Adrenal gland (tissue), 9 donors: ENCODE measurements at regions not wholly inside any gene's neighbourhood (a gene's known extent, or its start where the extent isn't known, plus 50 kb on each side); places are given as distances from the start of the nearest gene placed in this dataset.

ENCODE experiments used
- DNase-seq, 7 donors: peaks; one replicate each; pipeline ENCODE4 v3.0.0-alpha.2; 2019 to 2020
- H3K27ac ChIP-seq, 5 donors: fragments of 200-600 bp; sonication (generic) in 4 of 5; 1 replicate in 3 of 5; 2 replicates in 2 of 5; pipeline versions ENCODE4 v1.5.1 to v1.8.0; 2016 to 2020; ENCODE audit warnings: mild to moderate bottlenecking in 1 of 5
- H3K27me3 ChIP-seq: fragments of 200-600 bp; 2 replicates; pipeline ENCODE4 v1.8.0; 2021
- H3K36me3 ChIP-seq, 2 donors: fragments of 200-600 bp; replicated peaks in 1 of 2; 1 replicate in 1 of 2; 2 replicates in 1 of 2; pipeline versions ENCODE4 v1.5.1 to v1.8.0; 2018 to 2022
- H3K4me1 ChIP-seq, 2 donors: fragments of 200-600 bp; replicated peaks in 1 of 2; 1 replicate in 1 of 2; 2 replicates in 1 of 2; pipeline versions ENCODE4 v1.5.1 to v1.8.0; 2018 to 2021
- H3K4me3 ChIP-seq, 4 donors: fragments of 200-600 bp; sonication (generic) in 3 of 4; one replicate each; pipeline ENCODE4 v1.5.1; 2016 to 2018
- H3K9me3 ChIP-seq, 3 donors: fragments of 200-600 bp; sonication (generic) in 1 of 3; replicated peaks in 1 of 3; 1 replicate in 2 of 3; 2 replicates in 1 of 3; pipeline versions ENCODE4 v1.5.1 to v1.8.0; 2016 to 2021
- POLR2A ChIP-seq, 2 donors: fragments of 450-650 bp; IDR thresholded peaks; one replicate each; pipeline ENCODE4 v1.6.1; 2017; ENCODE audit warnings: antibody characterized with exemption in 2 of 2, mild to moderate bottlenecking in 2 of 2, moderate library complexity in 1 of 2
- WGBS, 4 donors: extraction: QIAGEN DNeasy Blood & Tissue Kit in 2 of 4; methylation state at CpG; one replicate each; pipeline versions ENCODE4 v1.1.5 to v1.1.7; 2013 to 2017; 5-methylcytosine and 5-hydroxymethylcytosine counted together
- intact Hi-C, 2 donors: fragments of 100-400 bp; cut with DNase I; formaldehyde crosslinking; loops; one replicate each; pipeline versions ENCODE4 v1.14.1 to v1.15.0; 2022 to 2023
- TF ChIP-seq, protein P1 (sequence below), 6 experiments: fragments of 450-650 bp in 4 of 6; fragments of 200-600 bp in 2 of 6; sonication (generic) in 1 of 6; IDR thresholded peaks; 1 replicate in 5 of 6; 2 replicates in 1 of 6; pipeline versions ENCODE4 v1.5.1 to v1.8.0; 2016 to 2021; ENCODE audit warnings: antibody characterized with exemption in 6 of 6, mild to moderate bottlenecking in 2 of 6, moderate library complexity in 1 of 6
- donor health status: healthy with polysubstance abuse.
- donor health status: Bipolar disorder and iron deficiency.
- donor health status: DM: yes; HTN: yes; CAD: no.
- donor health status: DM: no; HTN: no; CAD: no.
- donor health status: DM: no; HTN: no; CAD: no.

- H3K27me3 ChIP-seq = peaks cover 5% of the 10 kb centered on the region
- H3K4me3 ChIP-seq = no peak overlapping the region
- 29 to 46% (median 39%) methylated on average over 3 to 4 of the region's 4 CpGs for WGBS, 4 donors
- intact Hi-C loops = no loop called here
- TF ChIP-seq POLR2A (IDR thresholded peaks at IDR 0.05) = no peak
- TF ChIP-seq, protein P1, sequence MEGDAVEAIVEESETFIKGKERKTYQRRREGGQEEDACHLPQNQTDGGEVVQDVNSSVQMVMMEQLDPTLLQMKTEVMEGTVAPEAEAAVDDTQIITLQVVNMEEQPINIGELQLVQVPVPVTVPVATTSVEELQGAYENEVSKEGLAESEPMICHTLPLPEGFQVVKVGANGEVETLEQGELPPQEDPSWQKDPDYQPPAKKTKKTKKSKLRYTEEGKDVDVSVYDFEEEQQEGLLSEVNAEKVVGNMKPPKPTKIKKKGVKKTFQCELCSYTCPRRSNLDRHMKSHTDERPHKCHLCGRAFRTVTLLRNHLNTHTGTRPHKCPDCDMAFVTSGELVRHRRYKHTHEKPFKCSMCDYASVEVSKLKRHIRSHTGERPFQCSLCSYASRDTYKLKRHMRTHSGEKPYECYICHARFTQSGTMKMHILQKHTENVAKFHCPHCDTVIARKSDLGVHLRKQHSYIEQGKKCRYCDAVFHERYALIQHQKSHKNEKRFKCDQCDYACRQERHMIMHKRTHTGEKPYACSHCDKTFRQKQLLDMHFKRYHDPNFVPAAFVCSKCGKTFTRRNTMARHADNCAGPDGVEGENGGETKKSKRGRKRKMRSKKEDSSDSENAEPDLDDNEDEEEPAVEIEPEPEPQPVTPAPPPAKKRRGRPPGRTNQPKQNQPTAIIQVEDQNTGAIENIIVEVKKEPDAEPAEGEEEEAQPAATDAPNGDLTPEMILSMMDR (IDR thresholded peaks at IDR 0.05) = no peak
- no peaks in the 10 kb centered on the region for H3K4me1 ChIP-seq
- no peak overlapping the region for H3K27ac ChIP-seq
- no peaks in the 10 kb centered on the region for H3K36me3 ChIP-seq
- no peak for DNase-seq
- no peaks in the 10 kb centered on the region for H3K9me3 ChIP-seq
Observed at GRCh38 chr15:60093273-60094067, 89.4 kb downstream of the FOXB1 start.

DNA sequence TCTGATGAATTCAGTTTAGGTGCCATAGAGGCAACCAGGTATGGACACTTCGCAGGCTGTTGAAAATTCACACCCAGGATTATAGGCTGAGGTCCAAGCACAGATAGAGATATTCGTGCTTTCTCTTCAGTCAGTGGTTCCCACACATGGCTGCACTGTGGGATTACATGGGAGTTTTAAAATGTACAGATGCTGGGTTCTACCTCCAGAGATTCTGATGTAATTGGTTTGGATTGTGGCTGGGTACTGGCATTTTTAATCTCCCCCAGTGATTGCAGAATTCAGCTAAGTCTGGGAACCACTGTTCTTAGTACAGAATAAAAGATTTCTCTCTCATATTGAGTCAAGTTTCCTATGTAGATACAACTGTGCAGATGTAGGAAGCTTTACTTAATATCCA, 91.6 kb downstream of the FOXB1 start:
- 68 to 88% (median 76%) methylated on average over 2 of the region's 2 CpGs for WGBS, 4 donors
- intact Hi-C loops = no loop called here
- no peak overlapping the region for H3K4me3 ChIP-seq
- H3K9me3 ChIP-seq = no peaks in the 10 kb centered on the region
- TF ChIP-seq, protein P1 (IDR thresholded peaks at IDR 0.05) = no peak
- TF ChIP-seq POLR2A (IDR thresholded peaks at IDR 0.05) = no peak
- no peaks in the 10 kb centered on the region for H3K36me3 ChIP-seq
- H3K27ac ChIP-seq = no peak overlapping the region
- H3K4me1 ChIP-seq = no peaks in the 10 kb centered on the region
- peaks cover 5% of the 10 kb centered on the region for H3K27me3 ChIP-seq
- DNase-seq = no peak

- no peaks in the 10 kb centered on the region for H3K36me3 ChIP-seq
- intact Hi-C loops = no loop called here
- H3K9me3 ChIP-seq = no peaks in the 10 kb centered on the region
- H3K4me1 ChIP-seq = no peaks in the 10 kb centered on the region
- no peak overlapping the region for H3K4me3 ChIP-seq
- DNase-seq = no peak
- TF ChIP-seq, protein P1 (IDR thresholded peaks at IDR 0.05) = no peak
- TF ChIP-seq POLR2A (IDR thresholded peaks at IDR 0.05) = no peak
- H3K27me3 ChIP-seq = peaks cover 5% of the 10 kb centered on the region
- no peak overlapping the region for H3K27ac ChIP-seq
- 75 to 91% (median 78%) methylated on average over 4 of the region's 4 CpGs for WGBS, 4 donors
Observed at GRCh38 chr15:60096157-60096556, 92.0 kb downstream of the FOXB1 start.

DNA sequence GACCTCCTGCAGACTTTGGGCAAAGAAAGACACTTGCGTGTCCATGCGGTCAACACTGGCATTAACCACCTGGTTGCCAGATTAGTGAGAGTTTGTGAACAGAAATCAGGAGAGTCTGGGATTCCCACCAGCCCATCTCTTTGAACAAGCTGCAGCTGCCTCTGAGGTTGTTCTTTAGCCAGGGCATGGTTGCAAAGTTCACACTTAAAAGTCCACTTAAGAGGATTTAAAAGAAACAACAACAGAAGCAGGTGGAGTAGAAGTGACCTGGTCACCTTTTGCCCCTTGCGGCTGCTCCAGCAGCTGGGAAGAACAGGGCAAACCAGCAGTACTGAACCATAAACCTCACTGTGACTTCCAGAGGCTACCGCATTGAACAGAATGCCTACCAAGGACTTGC, 97.3 kb downstream of the FOXB1 start:
- intact Hi-C loops = no loop called here
- WGBS, 4 donors = 66 to 82% (median 67%) methylated on average over 4 of the region's 4 CpGs
- TF ChIP-seq, protein P1 (IDR thresholded peaks at IDR 0.05) = no peak
- no peaks in the 10 kb centered on the region for H3K27me3 ChIP-seq
- H3K4me3 ChIP-seq = no peak overlapping the region
- no peaks in the 10 kb centered on the region for H3K36me3 ChIP-seq
- H3K4me1 ChIP-seq = no peaks in the 10 kb centered on the region
- H3K27ac ChIP-seq = no peak overlapping the region
- H3K9me3 ChIP-seq = no peaks in the 10 kb centered on the region
- DNase-seq = no peak
